ENCODE measurements at regions not wholly inside any gene's neighbourhood (a gene's known extent, or its start where the extent isn't known, plus 50 kb on each side); places are given as distances from the start of the nearest gene placed in this dataset.

DNA sequence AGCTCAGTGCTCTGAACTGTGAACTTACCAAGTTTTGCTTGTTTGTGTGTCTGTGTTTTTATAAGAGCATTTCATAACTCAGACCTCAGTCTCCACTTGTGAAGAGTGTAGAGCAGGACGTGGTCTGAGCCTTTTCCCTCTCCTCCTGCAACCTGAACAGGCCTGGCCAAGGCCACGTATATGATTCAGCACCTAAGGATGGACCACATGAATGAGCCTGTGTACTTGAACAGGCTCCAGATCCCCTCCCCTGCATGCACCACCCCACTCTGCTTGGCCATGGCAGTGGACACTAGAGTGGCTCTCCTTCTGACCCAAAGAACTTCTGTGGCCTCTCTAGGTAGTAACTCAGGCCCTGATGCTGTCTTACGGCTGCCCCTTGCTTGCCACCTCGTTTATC is 125.9 kb upstream of the FSTL4 start:
- no peak for DNase-seq (ENCODE audit: low read depth)

DNA sequence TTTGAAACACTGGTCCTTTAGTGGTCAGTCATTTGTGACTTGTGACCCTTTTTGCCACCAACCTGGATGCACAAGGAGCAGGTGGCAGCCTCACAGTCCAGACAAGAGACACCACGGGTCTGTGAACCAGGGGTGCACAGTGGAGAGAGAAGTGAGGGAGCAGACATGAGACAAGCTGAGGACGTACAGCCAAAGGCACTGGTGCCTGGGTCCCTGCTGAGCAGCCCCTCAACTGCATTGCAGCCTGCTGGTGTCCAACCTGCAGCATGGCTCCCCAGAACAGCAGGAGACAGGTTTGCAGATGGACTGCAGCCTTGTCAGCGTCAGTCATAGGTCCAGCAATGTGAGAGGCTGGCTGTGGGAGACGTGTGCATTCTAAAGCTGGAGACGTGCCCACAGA is 124.2 kb upstream of the FSTL4 start:
- DNase-seq (ENCODE audit: low read depth), result no peak

DNA sequence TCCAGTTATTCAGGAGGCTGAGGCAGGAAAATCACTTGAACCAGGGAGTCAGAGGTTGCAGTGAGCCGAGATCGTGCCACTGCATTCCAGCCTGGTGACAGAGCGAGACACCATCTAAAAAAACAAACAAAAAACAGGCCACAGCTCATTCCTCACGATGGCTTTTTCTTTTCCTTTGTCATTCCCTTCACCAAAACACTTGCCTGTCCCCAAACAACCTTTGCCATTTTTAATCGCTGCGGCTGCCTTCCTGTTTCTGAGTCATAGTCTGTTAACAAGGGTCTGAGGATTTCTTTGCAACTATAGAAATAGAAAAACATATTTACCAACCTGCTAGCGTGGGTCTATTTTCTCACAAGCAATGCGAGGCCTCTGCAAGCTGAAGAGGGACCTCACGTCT is 123.0 kb upstream of the FSTL4 start:
- DNase-seq (ENCODE audit: low read depth), result no peak

DNA sequence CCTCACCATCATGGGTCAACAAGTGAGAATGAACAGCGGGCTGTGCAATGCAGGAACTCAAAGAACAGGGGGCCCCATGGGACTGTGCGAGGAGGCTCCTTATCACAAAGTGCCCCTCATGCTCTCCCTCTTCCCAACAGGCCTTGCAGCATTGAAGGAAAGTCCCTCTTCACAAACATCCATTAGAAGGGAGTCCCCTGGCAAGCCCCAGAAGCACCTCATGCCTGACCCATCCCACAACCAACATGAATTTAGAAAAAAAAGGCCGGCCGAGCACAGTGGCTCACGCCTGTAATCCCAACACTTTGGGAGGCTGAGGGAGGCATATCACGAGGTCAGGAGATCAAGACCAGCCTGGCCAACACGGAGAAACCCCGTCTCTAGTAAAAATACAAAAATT is 122.6 kb upstream of the FSTL4 start:
- no peak for DNase-seq (ENCODE audit: low read depth)

DNA sequence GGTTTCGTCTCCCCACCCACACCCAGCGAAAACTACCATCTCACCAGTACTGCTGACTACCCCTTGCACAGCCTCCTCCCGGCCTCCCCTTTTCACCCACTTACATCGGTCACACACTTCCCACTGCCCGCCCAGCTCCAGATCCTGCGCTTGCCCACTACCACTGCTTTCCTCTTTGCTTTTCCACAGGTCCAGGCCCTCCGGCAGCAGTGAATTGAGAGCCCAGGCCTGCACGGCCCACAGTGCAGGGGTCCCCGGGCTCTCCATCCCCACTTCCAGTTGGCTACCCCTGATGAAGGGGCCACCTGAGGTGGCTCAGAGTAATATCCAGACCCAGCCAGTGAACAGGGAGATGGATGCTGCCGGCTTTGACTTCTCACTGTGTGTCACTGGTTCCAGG is 120.2 kb upstream of the FSTL4 start:
- DNase-seq (ENCODE audit: low read depth), result no peak

DNA sequence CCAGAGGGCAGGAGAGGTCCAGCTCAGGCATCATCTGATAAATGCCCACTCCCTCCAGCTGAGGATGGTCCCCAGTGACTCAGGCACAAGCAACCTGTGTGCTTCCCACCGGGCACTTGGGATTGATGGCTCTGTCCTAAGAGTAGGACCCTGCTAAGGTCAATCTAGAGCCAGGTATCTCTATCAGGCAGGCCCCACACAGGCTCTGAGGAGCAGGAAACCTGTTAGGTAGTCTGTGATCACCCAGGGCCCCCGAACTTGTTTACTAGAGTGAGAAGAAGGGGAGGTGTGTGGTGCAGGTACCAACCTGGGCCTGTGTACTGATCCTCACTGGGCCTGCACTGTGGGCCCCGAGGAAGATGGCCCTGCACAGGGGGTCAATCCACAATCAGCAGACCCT is 119.6 kb upstream of the FSTL4 start:
- DNase-seq (ENCODE audit: low read depth), result no peak

DNA sequence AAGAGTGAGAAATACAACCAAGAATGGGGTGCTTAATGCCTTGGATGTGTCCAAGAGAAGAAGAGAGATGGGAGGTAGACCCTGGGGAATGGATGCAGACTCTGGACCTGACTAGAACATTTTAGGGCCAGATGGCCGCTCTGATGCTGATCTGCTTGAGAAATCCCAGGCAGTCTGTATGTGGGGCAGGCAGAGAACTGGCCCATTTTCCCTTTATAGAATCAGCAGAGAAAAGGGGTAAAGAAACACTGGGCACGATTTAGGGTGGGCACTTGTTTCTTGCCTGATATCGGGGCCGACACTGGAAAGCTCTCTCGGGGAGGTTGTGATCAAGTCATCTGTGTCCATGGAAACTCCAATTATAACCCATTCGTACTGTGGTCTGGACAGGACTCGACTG is 118.5 kb upstream of the FSTL4 start:
- DNase-seq (ENCODE audit: low read depth), result no peak

DNA sequence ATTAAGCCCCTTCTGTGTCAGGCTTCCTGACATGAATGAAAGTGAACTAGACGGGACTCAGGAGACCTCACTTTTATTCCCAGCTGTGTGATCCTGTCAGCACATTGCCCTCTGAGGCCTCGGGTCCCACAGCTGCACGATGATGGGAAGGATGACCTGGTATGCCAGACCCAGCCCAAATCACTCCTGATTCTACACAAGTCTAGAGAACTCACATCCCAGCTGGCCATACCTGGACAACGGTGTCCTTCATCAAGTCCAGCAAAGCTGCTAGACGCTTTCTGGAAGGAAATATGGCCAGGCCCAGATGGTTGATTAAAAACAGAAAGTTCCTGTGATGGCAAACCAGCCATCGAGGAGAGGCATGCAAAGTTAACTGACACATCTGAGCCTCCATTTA is 118.0 kb upstream of the FSTL4 start:
- DNase-seq (ENCODE audit: low read depth), result no peak

DNA sequence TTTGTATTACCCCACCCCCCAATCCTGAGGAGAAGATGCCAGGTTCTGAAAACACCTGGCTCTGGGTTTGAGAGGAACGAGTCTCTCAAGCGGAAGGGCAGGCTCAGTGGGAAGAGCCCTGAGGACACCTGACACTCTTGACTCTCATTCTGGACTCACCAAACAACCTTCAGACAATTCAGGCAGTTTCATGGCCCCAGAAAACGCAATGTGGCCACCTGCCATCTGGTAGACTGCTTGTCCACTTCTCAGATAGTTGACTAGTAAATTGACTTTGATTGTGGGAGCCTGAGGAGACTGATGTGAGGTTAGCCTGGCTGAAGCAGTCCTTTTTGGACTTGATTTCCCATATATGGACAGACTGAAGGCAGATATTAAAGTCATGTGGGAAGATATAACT is 117.5 kb upstream of the FSTL4 start:
- no peak for DNase-seq (ENCODE audit: low read depth)

DNA sequence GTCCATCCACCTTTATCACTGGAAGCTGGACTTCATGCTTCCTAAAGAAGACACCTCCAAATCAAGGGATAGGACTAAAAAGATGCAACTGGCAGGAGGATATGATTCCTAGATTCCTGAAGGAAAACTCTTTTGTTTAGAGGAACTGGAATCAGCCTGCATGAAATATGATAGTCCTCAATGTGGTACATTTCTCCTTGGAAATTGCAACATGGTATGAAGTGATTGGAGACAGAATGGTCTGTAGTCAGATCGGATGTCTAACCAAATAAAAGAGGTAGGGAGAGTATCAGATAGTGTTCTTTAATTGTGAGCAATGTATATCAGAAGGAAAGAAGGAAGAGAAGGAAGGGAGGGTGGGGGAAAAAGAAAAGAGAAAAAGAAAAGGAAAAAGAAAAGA is 116.1 kb upstream of the FSTL4 start:
- DNase-seq (ENCODE audit: low read depth), result no peak

DNA sequence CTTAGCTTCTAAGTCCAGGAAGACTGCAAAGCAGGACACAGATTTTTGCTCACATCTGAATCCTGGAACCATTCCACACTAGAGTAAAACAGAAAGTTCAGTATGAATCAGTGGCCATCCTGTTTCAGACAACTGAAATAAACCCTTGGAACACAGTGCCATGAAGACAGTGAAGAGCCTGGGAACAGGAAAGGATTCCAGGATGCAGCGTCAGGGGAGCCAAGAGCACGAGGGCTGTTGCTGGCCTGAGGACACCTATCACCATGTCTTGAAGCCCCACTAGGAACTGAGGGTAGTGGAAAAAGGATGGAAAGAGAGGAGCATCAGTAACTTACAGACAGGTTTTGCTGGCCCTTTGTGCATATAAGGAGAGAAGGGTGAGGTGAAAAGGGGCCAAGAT is 115.3 kb upstream of the FSTL4 start:
- no peak for DNase-seq (ENCODE audit: low read depth)

DNA sequence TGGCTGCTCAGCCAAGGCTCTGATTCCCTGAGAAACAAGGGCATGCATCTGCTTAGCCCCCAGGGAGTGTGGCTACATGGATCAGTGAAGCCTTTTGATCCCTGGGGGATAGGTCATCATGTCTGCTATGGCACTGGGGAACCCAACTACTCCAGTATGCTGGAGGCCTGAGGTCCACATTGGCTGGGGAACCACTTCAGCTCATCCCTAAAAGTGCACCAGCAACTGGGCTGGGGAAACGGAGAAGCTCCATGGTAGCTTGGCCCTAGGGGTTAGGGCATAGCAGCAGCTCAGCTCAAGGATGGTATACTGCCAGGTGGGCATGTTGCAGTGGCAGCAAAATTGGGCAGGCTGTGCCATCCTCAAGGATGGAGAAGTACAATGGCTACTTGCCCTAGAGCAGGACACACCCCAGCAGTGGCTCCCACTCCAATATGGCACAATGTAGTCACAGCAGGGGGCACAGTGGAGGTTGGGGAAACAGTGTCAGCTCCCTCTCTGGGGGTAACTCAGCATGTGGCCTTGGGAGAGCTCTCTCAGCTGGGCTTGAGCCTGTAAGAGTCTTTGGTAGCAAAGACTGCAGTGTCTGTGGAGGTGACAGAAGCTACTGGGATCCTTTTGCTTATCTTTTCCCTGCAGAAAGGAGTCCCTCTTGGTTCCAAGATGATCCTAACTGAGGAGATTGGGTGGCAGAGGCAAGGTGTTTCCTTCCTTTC is 111.5 kb upstream of the FSTL4 start:
- no peak for DNase-seq (ENCODE audit: low read depth)

DNA sequence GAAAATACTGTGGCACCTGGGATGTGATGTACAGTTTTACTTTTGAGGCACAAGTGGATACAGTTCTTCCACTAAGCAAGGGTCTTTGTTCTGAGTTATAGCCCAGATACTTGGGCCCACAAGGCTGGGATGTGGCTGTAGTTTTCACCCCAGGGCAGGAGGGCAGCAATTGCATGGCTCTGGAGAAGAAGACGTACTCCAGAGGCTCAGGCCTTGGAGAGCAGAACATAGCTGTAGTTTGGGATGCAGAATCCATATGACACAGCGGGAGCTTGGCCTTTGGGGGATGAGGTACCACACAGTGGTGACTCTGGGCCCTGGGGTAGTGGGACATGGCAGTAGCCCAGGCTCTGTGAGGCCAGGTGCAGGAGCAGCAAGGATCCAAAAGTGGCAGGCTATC is 110.8 kb upstream of the FSTL4 start:
- DNase-seq (ENCODE audit: low read depth), result no peak

DNA sequence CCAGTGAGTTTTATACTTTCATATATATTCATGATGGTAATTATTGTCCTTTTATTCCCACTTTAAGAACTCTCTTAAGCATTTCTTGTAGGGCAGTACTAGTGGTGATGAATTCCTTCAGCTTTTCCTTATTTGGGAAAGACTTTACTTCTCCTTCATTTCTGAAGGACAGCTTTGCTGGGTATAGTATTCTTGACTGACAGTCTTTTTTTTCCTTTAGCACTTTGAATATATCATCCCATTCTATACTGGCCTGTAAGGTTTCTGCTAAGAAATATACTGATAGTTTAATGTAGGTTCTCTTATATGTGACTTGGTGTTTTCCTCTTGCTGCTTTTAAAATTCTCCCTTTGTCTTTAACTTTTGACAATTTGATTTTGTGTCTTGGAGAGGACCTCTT is 109.0 kb upstream of the FSTL4 start:
- no peak for DNase-seq (ENCODE audit: low read depth)

DNA sequence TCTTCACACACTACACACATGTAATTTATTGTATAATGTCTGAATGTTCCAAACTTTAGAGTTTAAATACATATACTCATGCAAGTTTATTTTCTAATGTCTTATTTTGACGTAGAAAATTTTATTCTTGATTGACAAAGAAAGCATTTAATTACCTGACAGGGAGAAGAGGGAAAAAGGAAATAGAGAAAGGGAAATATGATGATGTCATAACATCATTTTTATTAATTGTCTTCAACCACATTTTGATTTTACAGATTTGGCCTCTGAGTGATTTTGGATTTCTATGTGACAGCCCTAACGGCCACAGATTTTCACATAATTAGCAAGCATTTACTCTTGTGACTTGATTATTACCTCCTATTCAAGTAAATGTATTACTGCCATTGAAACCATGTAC is 106.1 kb upstream of the FSTL4 start:
- no peak for DNase-seq (ENCODE audit: low read depth)

DNA sequence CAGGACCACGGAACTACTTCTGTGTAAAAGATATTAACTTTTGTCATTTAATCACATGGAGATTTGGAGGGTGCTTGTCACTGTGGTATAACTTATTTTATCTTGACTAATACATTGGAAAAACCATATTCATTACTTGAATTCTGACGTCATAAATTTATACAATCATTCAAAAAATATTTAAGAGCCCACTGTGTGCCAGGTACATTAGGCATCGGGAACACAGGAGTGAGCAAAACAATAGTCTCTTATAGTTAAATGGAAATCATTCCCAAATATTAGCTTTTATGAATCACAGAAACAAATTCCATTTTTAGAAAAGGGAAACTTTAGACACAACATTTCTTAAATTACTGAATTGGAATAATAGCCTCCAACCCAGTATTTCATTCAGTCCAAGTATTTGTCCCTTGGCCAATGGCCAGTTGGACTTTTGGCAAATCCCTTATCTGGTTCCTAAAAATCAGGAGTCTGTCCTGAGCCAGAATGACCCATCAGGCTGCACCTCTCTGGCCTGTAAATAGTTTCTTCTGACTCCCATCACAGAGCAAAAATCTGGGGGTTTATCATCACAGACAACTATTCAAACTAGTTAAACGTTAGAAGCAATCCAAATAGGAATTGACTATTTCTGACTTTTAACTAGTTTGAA is 104.3 kb upstream of the FSTL4 start:
- no peak for DNase-seq (ENCODE audit: low read depth)

DNA sequence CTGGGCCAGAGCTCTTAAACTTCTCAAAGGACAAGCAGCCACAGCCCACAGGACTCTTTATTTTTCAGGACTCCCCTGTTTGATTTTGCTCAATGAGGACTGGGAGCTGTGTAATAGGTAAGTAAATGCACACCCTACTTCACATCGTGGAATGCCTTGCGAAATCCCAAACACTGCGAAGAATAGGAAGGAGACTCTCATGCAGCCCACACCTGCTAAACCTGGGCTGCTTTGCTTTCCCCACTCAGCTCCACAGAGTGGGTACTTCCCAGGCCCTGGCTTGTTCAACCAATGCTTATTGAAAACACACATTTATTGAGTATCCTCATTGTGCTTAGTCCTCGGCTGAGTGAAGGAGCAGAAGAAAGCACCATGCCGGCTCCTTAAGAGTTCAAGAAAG is 103.3 kb upstream of the FSTL4 start:
- no peak for DNase-seq (ENCODE audit: low read depth)

DNA sequence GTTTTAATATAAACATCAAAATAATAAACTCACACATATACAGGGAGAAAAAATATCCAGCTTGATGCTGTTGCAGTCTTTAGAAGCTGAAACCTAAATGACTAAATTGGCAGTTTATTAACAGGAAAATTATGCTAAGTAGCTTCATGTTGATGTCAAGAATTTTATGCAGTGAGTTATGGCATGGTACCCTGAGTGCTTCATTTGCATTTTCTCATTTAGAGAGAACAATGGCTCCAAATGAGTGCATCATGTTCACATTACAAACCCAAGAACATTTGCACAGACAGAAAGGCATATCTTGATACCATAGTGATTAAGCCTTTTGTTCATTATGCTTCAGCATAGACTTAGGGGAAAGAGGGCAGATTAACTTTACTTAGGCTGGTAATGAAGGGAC is 102.9 kb upstream of the FSTL4 start:
- DNase-seq (ENCODE audit: low read depth), result no peak

DNA sequence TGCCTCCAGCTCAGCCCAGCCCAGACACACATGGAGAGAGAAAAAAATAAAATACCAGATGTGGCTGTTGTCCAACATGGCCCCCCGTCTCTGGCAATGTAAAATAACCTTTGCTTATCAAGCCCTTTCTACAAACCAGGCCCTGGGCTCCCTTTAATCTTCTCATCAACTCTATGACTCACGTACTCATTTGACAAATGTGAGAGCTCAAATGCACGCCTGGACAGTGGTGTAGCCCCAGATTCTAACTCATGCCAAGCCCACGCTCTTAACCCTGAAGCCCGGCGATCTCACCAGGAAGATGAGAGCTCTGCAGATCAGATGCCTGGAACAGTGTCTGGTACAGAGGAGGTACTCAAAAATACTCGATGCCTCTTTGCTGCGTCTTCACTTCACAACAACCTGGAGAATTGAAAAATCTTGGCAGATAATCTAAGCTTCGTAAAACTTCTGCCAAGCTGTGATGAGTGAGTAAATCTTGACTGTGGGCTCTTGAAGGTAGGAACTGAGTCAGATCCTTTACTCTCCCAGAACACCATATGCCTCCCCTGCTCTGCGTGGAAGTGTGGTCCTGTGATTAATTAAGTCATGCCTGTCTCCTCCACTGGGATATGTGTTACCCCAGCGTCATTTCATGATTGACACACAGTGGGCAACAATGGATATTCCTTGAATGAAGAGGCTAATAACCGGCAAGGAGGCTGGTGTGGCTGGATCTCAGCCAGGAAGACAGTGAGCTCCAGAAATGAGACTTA is 102.0 kb upstream of the FSTL4 start:
- DNase-seq (ENCODE audit: low read depth), result no peak

DNA sequence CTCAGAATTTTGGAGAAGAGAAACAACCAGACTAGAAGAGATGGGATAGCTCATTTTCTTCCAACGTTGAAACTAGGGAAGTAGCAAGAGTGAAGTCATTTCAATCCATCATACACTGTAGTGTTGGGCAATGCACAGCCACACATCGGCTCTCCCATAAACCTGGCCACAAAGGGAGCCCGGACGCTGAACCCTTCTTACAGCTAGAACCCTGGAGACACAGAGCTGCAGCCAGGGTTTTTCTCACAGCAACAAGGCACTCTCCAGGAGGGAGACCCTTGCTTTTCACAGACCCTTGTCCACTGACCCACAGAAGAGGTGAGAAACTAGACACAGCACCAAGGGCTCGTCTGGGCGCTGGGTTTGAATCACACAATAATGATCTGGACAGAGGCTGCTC is 101.4 kb upstream of the FSTL4 start:
- DNase-seq (ENCODE audit: low read depth), result no peak

DNA sequence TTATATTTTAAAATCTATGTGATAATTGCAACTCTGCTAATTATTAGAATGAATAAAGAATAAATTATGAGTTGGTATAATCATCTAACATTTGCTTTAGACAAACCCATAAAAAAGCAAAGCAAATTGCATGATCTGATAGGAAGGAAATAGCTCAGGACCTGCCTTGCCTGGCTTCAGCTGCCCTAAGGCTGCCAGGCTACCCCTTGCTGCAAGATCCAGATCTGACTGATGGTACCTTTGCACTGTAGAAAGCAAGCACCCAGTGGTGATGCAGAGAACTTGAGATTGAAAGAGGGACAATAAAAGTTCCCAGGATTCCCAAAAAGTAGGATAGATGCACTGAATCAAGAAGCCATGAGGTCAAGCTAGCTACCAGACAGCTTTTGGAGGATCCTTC is 100.9 kb upstream of the FSTL4 start:
- DNase-seq (ENCODE audit: low read depth), result no peak

DNA sequence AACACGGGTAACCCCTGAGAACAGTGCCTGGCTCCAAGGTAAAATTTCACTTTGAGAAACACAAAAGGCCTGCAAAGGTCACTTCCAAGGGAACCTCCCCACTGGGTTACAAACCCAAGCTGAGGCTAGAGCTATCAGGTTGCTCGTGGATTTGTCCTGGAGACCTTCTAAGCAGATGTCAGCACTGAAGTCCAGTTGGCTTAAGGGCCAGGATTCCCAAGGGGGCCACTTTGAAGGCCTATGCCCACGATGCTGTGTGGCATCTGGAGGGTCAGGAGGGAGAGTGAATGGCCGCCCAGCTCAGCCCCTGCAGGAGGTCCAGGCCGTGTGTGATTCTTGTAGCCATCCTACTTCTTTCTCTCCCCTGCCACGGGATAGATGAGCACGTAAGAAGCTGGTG is 100.2 kb upstream of the FSTL4 start:
- no peak for DNase-seq (ENCODE audit: low read depth)

DNA sequence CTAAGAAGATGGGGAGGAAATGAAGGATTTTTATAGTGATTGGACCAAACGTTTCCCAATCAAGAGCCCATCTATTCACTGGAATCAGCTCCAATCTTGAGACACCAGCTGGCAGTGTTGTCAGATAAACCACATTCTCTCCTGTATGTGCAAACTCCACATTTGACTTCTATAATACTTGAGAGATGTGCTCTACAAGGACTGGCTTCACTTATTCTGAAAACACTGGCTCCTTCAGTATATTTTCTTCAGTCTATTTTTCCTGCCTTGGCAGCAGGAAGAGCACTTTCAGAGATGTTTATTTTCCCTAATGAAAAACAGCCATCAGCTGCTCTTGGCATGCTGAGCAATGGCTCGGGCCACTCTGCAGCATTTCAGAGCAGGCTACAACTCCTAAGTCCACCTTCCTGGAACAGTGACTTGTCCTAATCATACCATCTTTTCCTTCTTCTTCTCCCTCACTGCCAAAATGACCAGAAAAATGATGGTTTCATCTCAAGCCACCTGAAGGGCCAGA is 96.9 kb upstream of the FSTL4 start:
- no peak for DNase-seq (ENCODE audit: low read depth)

Measured in non-pigmented ciliary epithelial cell (primary cell).